ENCODE measurements at regions not wholly inside any gene's neighbourhood (a gene's known extent, or its start where the extent isn't known, plus 50 kb on each side); places are given as distances from the start of the nearest gene placed in this dataset.
"Not testable (repeated sequence)": the region's sequence is repeated elsewhere in the genome, so short reads cannot be mapped to it uniquely, and the experiment has no call there.

DNA sequence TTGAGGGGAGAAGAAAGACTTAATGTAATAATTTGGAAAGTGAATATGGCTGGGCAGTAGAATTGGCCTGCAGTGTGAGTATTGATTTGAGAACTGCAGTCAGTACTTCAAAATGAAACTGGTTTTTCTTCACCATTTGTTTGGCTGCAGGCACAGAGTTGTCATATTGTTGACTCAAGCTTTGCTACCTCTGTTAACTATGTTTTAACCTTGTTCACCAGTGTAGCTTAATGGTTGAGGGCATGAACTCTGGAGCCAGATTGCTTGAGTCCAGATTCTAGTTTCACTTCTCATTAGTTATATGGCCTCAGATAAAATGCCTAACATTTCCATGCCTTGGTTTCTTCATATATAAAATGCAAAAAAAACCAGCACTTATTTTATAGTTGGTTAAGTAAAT lies 64.1 kb downstream of the CFAP44 start:
- H3K4me3 ChIP-seq (ENCODE audit: low read length), result no peak overlapping the region
- no peak overlapping the region for H3K4me2 ChIP-seq (ENCODE audit: low read length)
- no peaks in the 10 kb centered on the region for H3F3A ChIP-seq (ENCODE audit: control insufficient read depth, insufficient read depth)
- H3K79me2 ChIP-seq (ENCODE audit: control insufficient read depth, low read length), result no peaks in the 10 kb centered on the region
- H3K4me1 ChIP-seq (ENCODE audit: control insufficient read depth, low read length), result no peaks in the 10 kb centered on the region
- TF ChIP-seq EZH2phosphoT487 (IDR thresholded peaks at IDR 0.05; ENCODE audit: borderline replicate concordance, low read length), result no peak
- TF ChIP-seq, protein P1, sequence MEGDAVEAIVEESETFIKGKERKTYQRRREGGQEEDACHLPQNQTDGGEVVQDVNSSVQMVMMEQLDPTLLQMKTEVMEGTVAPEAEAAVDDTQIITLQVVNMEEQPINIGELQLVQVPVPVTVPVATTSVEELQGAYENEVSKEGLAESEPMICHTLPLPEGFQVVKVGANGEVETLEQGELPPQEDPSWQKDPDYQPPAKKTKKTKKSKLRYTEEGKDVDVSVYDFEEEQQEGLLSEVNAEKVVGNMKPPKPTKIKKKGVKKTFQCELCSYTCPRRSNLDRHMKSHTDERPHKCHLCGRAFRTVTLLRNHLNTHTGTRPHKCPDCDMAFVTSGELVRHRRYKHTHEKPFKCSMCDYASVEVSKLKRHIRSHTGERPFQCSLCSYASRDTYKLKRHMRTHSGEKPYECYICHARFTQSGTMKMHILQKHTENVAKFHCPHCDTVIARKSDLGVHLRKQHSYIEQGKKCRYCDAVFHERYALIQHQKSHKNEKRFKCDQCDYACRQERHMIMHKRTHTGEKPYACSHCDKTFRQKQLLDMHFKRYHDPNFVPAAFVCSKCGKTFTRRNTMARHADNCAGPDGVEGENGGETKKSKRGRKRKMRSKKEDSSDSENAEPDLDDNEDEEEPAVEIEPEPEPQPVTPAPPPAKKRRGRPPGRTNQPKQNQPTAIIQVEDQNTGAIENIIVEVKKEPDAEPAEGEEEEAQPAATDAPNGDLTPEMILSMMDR (IDR thresholded peaks at IDR 0.05; ENCODE audit: low read depth, low read length, poor library complexity, severe bottlenecking), result no peak
- no peaks in the 10 kb centered on the region for H4K20me1 ChIP-seq (ENCODE audit: control insufficient read depth, insufficient read depth, low read depth, low read length)
- no peaks in the 10 kb centered on the region for H3K27me3 ChIP-seq (ENCODE audit: control insufficient read depth, low read length)
- H3K27ac ChIP-seq (ENCODE audit: low read depth, low read length), result no peak overlapping the region
- H3K9me2 ChIP-seq (replicated peaks; ENCODE audit: control insufficient read depth, low read length), result no peaks in the 10 kb centered on the region
- H3K9me3 ChIP-seq (ENCODE audit: control insufficient read depth, insufficient read depth, low read length), result no peaks in the 10 kb centered on the region
- no peaks in the 10 kb centered on the region for H3K36me3 ChIP-seq (ENCODE audit: control insufficient read depth, low read length)

DNA sequence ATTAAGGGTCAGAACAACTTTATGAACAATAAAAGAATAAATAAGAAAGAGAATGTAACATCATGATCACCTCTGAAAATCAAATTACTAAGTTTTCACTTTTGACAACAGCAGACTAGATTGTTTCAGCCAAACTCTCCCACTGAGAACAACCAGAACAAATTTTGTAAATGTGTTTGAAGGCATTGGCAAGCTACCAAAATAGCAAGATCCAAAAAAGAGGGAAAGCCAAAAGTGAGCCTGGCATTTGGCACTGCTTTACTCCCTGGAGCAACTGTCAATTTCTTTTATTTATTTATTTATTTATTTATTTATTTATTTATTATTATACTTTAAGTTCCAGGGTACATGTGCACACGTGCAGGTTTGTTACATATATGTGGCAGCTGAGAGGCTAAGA lies 67.2 kb downstream of the CFAP44 start:
- H3K4me1 ChIP-seq (ENCODE audit: control insufficient read depth, low read length), result no peaks in the 10 kb centered on the region
- H3K4me2 ChIP-seq (ENCODE audit: low read length), result no peak overlapping the region
- no peak overlapping the region for H3K4me3 ChIP-seq (ENCODE audit: low read length)
- no peaks in the 10 kb centered on the region for H3K79me2 ChIP-seq (ENCODE audit: control insufficient read depth, low read length)
- no peaks in the 10 kb centered on the region for H3K36me3 ChIP-seq (ENCODE audit: control insufficient read depth, low read length)
- H3K9me3 ChIP-seq (ENCODE audit: control insufficient read depth, insufficient read depth, low read length), result no peaks in the 10 kb centered on the region
- H3K27ac ChIP-seq (ENCODE audit: low read depth, low read length), result no peak overlapping the region
- H3K27me3 ChIP-seq (ENCODE audit: control insufficient read depth, low read length), result no peaks in the 10 kb centered on the region
- no peaks in the 10 kb centered on the region for H3K9me2 ChIP-seq (replicated peaks; ENCODE audit: control insufficient read depth, low read length)
- no peaks in the 10 kb centered on the region for H3F3A ChIP-seq (ENCODE audit: control insufficient read depth, insufficient read depth)
- TF ChIP-seq EZH2phosphoT487 (IDR thresholded peaks at IDR 0.05; ENCODE audit: borderline replicate concordance, low read length), result no peak
- TF ChIP-seq, protein P1 (IDR thresholded peaks at IDR 0.05; ENCODE audit: low read depth, low read length, poor library complexity, severe bottlenecking), result no peak
- no peaks in the 10 kb centered on the region for H4K20me1 ChIP-seq (ENCODE audit: control insufficient read depth, insufficient read depth, low read depth, low read length)

DNA sequence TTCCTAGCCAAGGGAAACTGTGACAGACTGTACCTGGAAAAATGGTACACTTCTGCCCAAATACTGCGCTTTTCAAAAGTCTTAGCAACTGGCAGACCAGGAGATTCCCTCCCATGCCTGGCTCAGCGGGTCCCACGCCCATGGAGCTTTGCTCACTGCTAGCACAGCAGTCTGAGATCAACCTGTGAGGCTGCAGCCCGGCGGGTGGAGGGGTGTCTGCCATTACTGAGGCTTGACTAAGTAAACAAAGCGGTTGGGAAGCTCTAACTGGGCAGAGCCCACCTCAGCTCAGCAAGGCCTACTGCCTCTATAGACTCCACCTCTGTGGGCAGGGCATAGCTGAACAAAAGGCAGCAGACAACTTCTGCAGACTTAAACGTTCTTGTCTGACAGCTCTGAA lies 74.5 kb downstream of the CFAP44 start:
- H3K27ac ChIP-seq (ENCODE audit: low read depth, low read length); H3K9me2 ChIP-seq (replicated peaks; ENCODE audit: control insufficient read depth, low read length); H3K4me3 ChIP-seq (ENCODE audit: low read length); H3F3A ChIP-seq (ENCODE audit: control insufficient read depth, insufficient read depth); H3K27me3 ChIP-seq (ENCODE audit: control insufficient read depth, low read length); H3K9me3 ChIP-seq (ENCODE audit: control insufficient read depth, insufficient read depth, low read length); H3K36me3 ChIP-seq (ENCODE audit: control insufficient read depth, low read length); H3K4me1 ChIP-seq (ENCODE audit: control insufficient read depth, low read length); H4K20me1 ChIP-seq (ENCODE audit: control insufficient read depth, insufficient read depth, low read depth, low read length); H3K79me2 ChIP-seq (ENCODE audit: control insufficient read depth, low read length); H3K4me2 ChIP-seq (ENCODE audit: low read length): not testable (repeated sequence)

DNA sequence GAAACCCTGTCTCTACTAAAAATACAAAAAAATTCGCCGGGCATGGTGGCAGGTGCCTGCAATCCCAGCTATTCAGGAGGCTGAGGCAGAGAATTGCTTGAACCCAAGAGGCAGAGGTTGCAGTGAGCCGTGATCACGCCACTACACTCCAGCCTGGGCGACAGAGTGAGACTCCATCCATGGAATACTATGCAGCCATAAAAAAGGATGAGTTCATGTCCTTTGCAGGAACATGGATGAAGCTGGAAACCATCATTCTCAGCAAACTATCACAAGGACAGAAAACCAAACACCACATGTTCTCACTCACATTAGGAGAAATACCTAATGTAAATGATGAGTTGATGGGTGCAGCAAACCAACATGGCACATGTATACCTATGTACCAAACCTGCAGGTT lies 86.0 kb downstream of the CFAP44 start:
- not testable (repeated sequence) for H3K4me1 ChIP-seq (ENCODE audit: control insufficient read depth, low read length); H3K79me2 ChIP-seq (ENCODE audit: control insufficient read depth, low read length); H3F3A ChIP-seq (ENCODE audit: control insufficient read depth, insufficient read depth); H3K27ac ChIP-seq (ENCODE audit: low read depth, low read length); H3K27me3 ChIP-seq (ENCODE audit: control insufficient read depth, low read length); H3K4me3 ChIP-seq (ENCODE audit: low read length); H3K9me3 ChIP-seq (ENCODE audit: control insufficient read depth, insufficient read depth, low read length); H3K4me2 ChIP-seq (ENCODE audit: low read length); H4K20me1 ChIP-seq (ENCODE audit: control insufficient read depth, insufficient read depth, low read depth, low read length); H3K36me3 ChIP-seq (ENCODE audit: control insufficient read depth, low read length); H3K9me2 ChIP-seq (replicated peaks; ENCODE audit: control insufficient read depth, low read length)

Measured in DOHH2 (cell line).